SK-N-SH treated with all-trans-retinoic acid at 6 μM for 48 hours (cell line): ENCODE measurements at regions not wholly inside any gene's neighbourhood (a gene's known extent, or its start where the extent isn't known, plus 50 kb on each side); places are given as distances from the start of the nearest gene placed in this dataset.

Source experiments
- ATAC-seq: fragments of 200-7000 bp; cut with Tn5 transposase; 3 replicates; pipeline ENCODE4 v1.9.1; 2020; ENCODE audit warnings: mild to moderate bottlenecking, moderate library complexity
- BACH2 ChIP-seq: fragments of 250-450 bp; sonication (Bioruptor Pico); IDR thresholded peaks from 2 replicates; pipeline ENCODE4 v1.9.0; 2021; ENCODE audit warnings: mild to moderate bottlenecking, borderline replicate concordance
- CREB5 ChIP-seq: fragments of 250-450 bp; sonication (Bioruptor Pico); IDR thresholded peaks from 2 replicates; pipeline ENCODE4 v1.5.1; 2020; ENCODE audit warnings: low read depth, mild to moderate bottlenecking, moderate library complexity
- CSDC2 ChIP-seq: fragments of 250-450 bp; sonication (Bioruptor Pico); IDR thresholded peaks from 2 replicates; pipeline ENCODE4 v1.5.0; 2020; ENCODE audit warnings: mild to moderate bottlenecking, moderate library complexity
- CSRNP3 ChIP-seq: fragments of 250-450 bp; sonication (Bioruptor Pico); IDR thresholded peaks from 2 replicates; pipeline ENCODE4 v1.5.1; 2021; ENCODE audit warnings: mild to moderate bottlenecking, moderate library complexity
- ESRRG ChIP-seq: fragments of 250-450 bp; sonication (Bioruptor Pico); IDR thresholded peaks from 2 replicates; pipeline ENCODE4 v1.6.1; 2021; ENCODE audit warnings: mild to moderate bottlenecking
- GLIS3 ChIP-seq: fragments of 250-450 bp; sonication (Bioruptor Pico); IDR thresholded peaks from 2 replicates; pipeline ENCODE4 v1.5.0; 2020; ENCODE audit warnings: mild to moderate bottlenecking, moderate library complexity
- ISL1 ChIP-seq: fragments of 250-450 bp; sonication (Bioruptor Pico); IDR thresholded peaks from 2 replicates; pipeline ENCODE4 v2.1.2; 2022; ENCODE audit warnings: mild to moderate bottlenecking, moderate library complexity
- PATZ1 ChIP-seq: fragments of 250-450 bp; sonication (Bioruptor Pico); IDR thresholded peaks from 2 replicates; pipeline ENCODE4 v1.8.0; 2020; ENCODE audit warnings: mild to moderate bottlenecking, moderate library complexity, borderline replicate concordance
- PPARA ChIP-seq: fragments of 250-450 bp; sonication (Bioruptor Pico); IDR thresholded peaks from 2 replicates; pipeline ENCODE4 v1.5.0; 2020; ENCODE audit warnings: mild to moderate bottlenecking, borderline replicate concordance
- SNAI2 ChIP-seq: fragments of 250-450 bp; sonication (Bioruptor Pico); IDR thresholded peaks from 2 replicates; pipeline ENCODE4 v1.5.0; 2020; ENCODE audit warnings: mild to moderate bottlenecking, moderate library complexity
- TCF4 ChIP-seq: fragments of 250-450 bp; sonication (Bioruptor Pico); IDR thresholded peaks from 2 replicates; pipeline ENCODE4 v1.8.0; 2021; ENCODE audit warnings: mild to moderate bottlenecking, moderate library complexity, borderline replicate concordance
- TOX ChIP-seq: fragments of 250-450 bp; sonication (Bioruptor Pico); IDR thresholded peaks from 2 replicates; pipeline ENCODE4 v1.8.0; 2021; ENCODE audit warnings: mild to moderate bottlenecking, moderate library complexity, borderline replicate concordance
- ZC3H10 ChIP-seq: fragments of 250-450 bp; sonication (Bioruptor Pico); IDR thresholded peaks from 2 replicates; pipeline ENCODE4 v1.5.1; 2021; ENCODE audit warnings: mild to moderate bottlenecking, moderate library complexity
- ZFP3 ChIP-seq: fragments of 250-450 bp; sonication (Bioruptor Pico); IDR thresholded peaks from 2 replicates; pipeline ENCODE4 v1.5.0; 2020; ENCODE audit warnings: mild to moderate bottlenecking, moderate library complexity
- ZFP30 ChIP-seq: fragments of 450-650 bp; formaldehyde crosslinking; IDR thresholded peaks from 2 replicates; pipeline ENCODE4 v1.5.0; 2022; ENCODE audit warnings: mild to moderate bottlenecking, moderate library complexity
- ZNF565 ChIP-seq: fragments of 450-650 bp; formaldehyde crosslinking; conservative IDR thresholded peaks from 2 replicates; pipeline ENCODE4 v1.5.0; 2020; ENCODE audit warnings: low read depth, mild to moderate bottlenecking, moderate library complexity
- ZNF70 ChIP-seq: fragments of 450-650 bp; formaldehyde crosslinking; IDR thresholded peaks from 2 replicates; pipeline ENCODE4 v1.5.0; 2020; ENCODE audit warnings: mild to moderate bottlenecking, moderate library complexity

- no peak for ATAC-seq
- TF ChIP-seq ZFP3, result no peak
- no peak for TF ChIP-seq CSRNP3 (CRISPR knock-in tag)
- TF ChIP-seq ISL1 (CRISPR knock-in tag), result no peak
- no peak for TF ChIP-seq ZNF565 (CRISPR knock-in tag)
- no peak for TF ChIP-seq TOX
- TF ChIP-seq ZNF70, result no peak
- TF ChIP-seq SNAI2 (CRISPR knock-in tag), result no peak
- no peak for TF ChIP-seq PPARA (CRISPR knock-in tag)
- TF ChIP-seq ESRRG (CRISPR knock-in tag), result no peak
- no peak for TF ChIP-seq CSDC2 (CRISPR knock-in tag)
- no peak for TF ChIP-seq ZC3H10
- TF ChIP-seq ZFP30, result no peak
- TF ChIP-seq BACH2 (CRISPR knock-in tag), result no peak
- no peak for TF ChIP-seq GLIS3
- no peak for TF ChIP-seq CREB5 (CRISPR knock-in tag)
- no peak for TF ChIP-seq PATZ1
- no peak for TF ChIP-seq TCF4 (CRISPR knock-in tag)
Observed at GRCh38 chr1:103160281-103160680, 52.0 kb upstream of the COL11A1 start.
